ENCODE measurements at regions not wholly inside any gene's neighbourhood (a gene's known extent, or its start where the extent isn't known, plus 50 kb on each side); places are given as distances from the start of the nearest gene placed in this dataset.

- Histone ChIP-seq H3K4me1 (ENCODE audit: control insufficient read depth, low read length) (peaks cover 8% of the 10 kb centered on the region; the same call in 1 of the 2 replicates), H3K27ac (ENCODE audit: low read depth, low read length) (no peak overlapping the region), H3K9me2 (replicated peaks; ENCODE audit: control insufficient read depth, low read length) (no peaks in the 10 kb centered on the region), H3F3A (ENCODE audit: control insufficient read depth, insufficient read depth) (no peaks in the 10 kb centered on the region), H3K27me3 (ENCODE audit: control insufficient read depth, low read length) (peaks cover 51% of the 10 kb centered on the region), H4K20me1 (ENCODE audit: control insufficient read depth, insufficient read depth, low read depth, low read length) (no peaks in the 10 kb centered on the region), H3K79me2 (ENCODE audit: control insufficient read depth, low read length) (no peaks in the 10 kb centered on the region), H3K4me3 (ENCODE audit: low read length) (no peak overlapping the region), H3K4me2 (ENCODE audit: low read length) (no peak overlapping the region), H3K36me3 (ENCODE audit: control insufficient read depth, low read length) (no peaks in the 10 kb centered on the region), H3K9me3 (ENCODE audit: control insufficient read depth, insufficient read depth, low read length) (no peaks in the 10 kb centered on the region)
- no peak for TF ChIP-seq EZH2phosphoT487 (IDR thresholded peaks at IDR 0.05; ENCODE audit: borderline replicate concordance, low read length)
- no peak for TF ChIP-seq CTCF (IDR thresholded peaks at IDR 0.05; ENCODE audit: low read depth, low read length, poor library complexity, severe bottlenecking)
Observed at GRCh38 chr3:159761848-159762635, 226.6 kb upstream of the IL12A start.

GRCh38 chr3:159763011-159763601 lies 225.5 kb upstream of the IL12A start:
- Histone ChIP-seq H3K27me3 (ENCODE audit: control insufficient read depth, low read length) (peaks cover 51% of the 10 kb centered on the region), H3K36me3 (ENCODE audit: control insufficient read depth, low read length) (no peaks in the 10 kb centered on the region), H3K27ac (ENCODE audit: low read depth, low read length) (no peak overlapping the region), H3F3A (ENCODE audit: control insufficient read depth, insufficient read depth) (no peaks in the 10 kb centered on the region), H3K4me3 (ENCODE audit: low read length) (peak overlapping the region; percentile 74), H3K9me3 (ENCODE audit: control insufficient read depth, insufficient read depth, low read length) (no peaks in the 10 kb centered on the region), H3K79me2 (ENCODE audit: control insufficient read depth, low read length) (no peaks in the 10 kb centered on the region), H4K20me1 (ENCODE audit: control insufficient read depth, insufficient read depth, low read depth, low read length) (no peaks in the 10 kb centered on the region), H3K4me2 (ENCODE audit: low read length) (peak overlapping the region; percentile 63), H3K4me1 (ENCODE audit: control insufficient read depth, low read length) (peaks cover 8% of the 10 kb centered on the region; the same call in 1 of the 2 replicates), H3K9me2 (replicated peaks; ENCODE audit: control insufficient read depth, low read length) (no peaks in the 10 kb centered on the region)
- no peak for TF ChIP-seq CTCF (IDR thresholded peaks at IDR 0.05; ENCODE audit: low read depth, low read length, poor library complexity, severe bottlenecking)
- no peak for TF ChIP-seq EZH2phosphoT487 (IDR thresholded peaks at IDR 0.05; ENCODE audit: borderline replicate concordance, low read length)

GRCh38 chr3:159763602-159764489 lies 224.8 kb upstream of the IL12A start:
- TF ChIP-seq EZH2phosphoT487 (IDR thresholded peaks at IDR 0.05; ENCODE audit: borderline replicate concordance, low read length), result no peak
- no peak for TF ChIP-seq CTCF (IDR thresholded peaks at IDR 0.05; ENCODE audit: low read depth, low read length, poor library complexity, severe bottlenecking)
- H3K27ac ChIP-seq (ENCODE audit: low read depth, low read length), result no peak overlapping the region
- H3K4me2 ChIP-seq (ENCODE audit: low read length), result peak overlapping the region; percentile 63
- H3K79me2 ChIP-seq (ENCODE audit: control insufficient read depth, low read length), result no peaks in the 10 kb centered on the region
- peaks cover 51% of the 10 kb centered on the region for H3K27me3 ChIP-seq (ENCODE audit: control insufficient read depth, low read length)
- no peaks in the 10 kb centered on the region for H3F3A ChIP-seq (ENCODE audit: control insufficient read depth, insufficient read depth)
- no peaks in the 10 kb centered on the region for H3K9me3 ChIP-seq (ENCODE audit: control insufficient read depth, insufficient read depth, low read length)
- H4K20me1 ChIP-seq (ENCODE audit: control insufficient read depth, insufficient read depth, low read depth, low read length), result no peaks in the 10 kb centered on the region
- no peaks in the 10 kb centered on the region for H3K9me2 ChIP-seq (replicated peaks; ENCODE audit: control insufficient read depth, low read length)
- no peaks in the 10 kb centered on the region for H3K36me3 ChIP-seq (ENCODE audit: control insufficient read depth, low read length)
- H3K4me1 ChIP-seq (ENCODE audit: control insufficient read depth, low read length), result peaks cover 8% of the 10 kb centered on the region; the same call in 1 of the 2 replicates
- peak overlapping the region; percentile 74 for H3K4me3 ChIP-seq (ENCODE audit: low read length)

Measured in DOHH2 (cell line).